ENCODE measurements at regions not wholly inside any gene's neighbourhood (a gene's known extent, or its start where the extent isn't known, plus 50 kb on each side); places are given as distances from the start of the nearest gene placed in this dataset.

- no peaks in the 10 kb centered on the region for H3K27me3 ChIP-seq (replicated peaks in 1 of 4; ENCODE audit: control extremely low read depth in 1 of 4, control insufficient read depth in 3 of 4, insufficient read depth in 4 of 4, low read length in 3 of 4)
- ATAC-seq (ENCODE audit: low read depth), result no peak
- H3K79me2 ChIP-seq (ENCODE audit: control insufficient read depth, insufficient read depth, low read length), result no peaks in the 10 kb centered on the region
- intact Hi-C loops (cut with micrococcal nuclease), result no loop called here
- no peak overlapping the region for H3K27ac ChIP-seq (ENCODE audit: low read length in 2 of 2)
- no peak overlapping the region for H3K4me3 Mint-ChIP-seq
- no peaks in the 10 kb centered on the region for H3K4me1 Mint-ChIP-seq
- no peaks in the 10 kb centered on the region for H3K9me3 ChIP-seq (ENCODE audit: control extremely low read depth in 1 of 3, control insufficient read depth in 2 of 3, insufficient read depth in 1 of 3, low read length in 2 of 3)
- TF ChIP-seq EZH2 (IDR thresholded peaks at IDR 0.05; ENCODE audit: borderline replicate concordance, insufficient read depth, low read depth, low read length, poor library complexity, severe bottlenecking) (no peak), CTCF (IDR thresholded peaks at IDR 0.05) (no peak)
- no peak overlapping the region for H2AFZ ChIP-seq (ENCODE audit: insufficient read depth, low read depth, low read length, poor library complexity, severe bottlenecking)
- no peaks in the 10 kb centered on the region for H3K9me3 Mint-ChIP-seq (ENCODE audit: insufficient read depth)
- H3K36me3 ChIP-seq (replicated peaks in 1 of 2; ENCODE audit: control extremely low read depth in 1 of 2, control insufficient read depth in 1 of 2, extremely low read depth in 1 of 2, insufficient read depth in 2 of 2, low read length in 1 of 2), result no peaks in the 10 kb centered on the region
- no peaks in the 10 kb centered on the region for H4K20me1 ChIP-seq (ENCODE audit: control insufficient read depth, insufficient read depth, low read length, poor library complexity, severe bottlenecking)
- H3K4me3 ChIP-seq (ENCODE audit: control extremely low read depth in 1 of 5, extremely low read depth in 1 of 5, insufficient read depth in 1 of 5, low read depth in 2 of 5, low read length in 4 of 5), result no peak overlapping the region
- no peak overlapping the region for H3K27ac Mint-ChIP-seq
- no peak overlapping the region for H3K9ac ChIP-seq (ENCODE audit: low read length)
- H3K4me1 ChIP-seq (ENCODE audit: control insufficient read depth in 2 of 2, insufficient read depth in 2 of 2, low read length in 2 of 2), result no peaks in the 10 kb centered on the region
- ChIA-PET CTCF (no interaction called here), POLR2A (no interaction called here)
- no peaks in the 10 kb centered on the region for H3K27me3 Mint-ChIP-seq
- no peak for DNase-seq
- H3K4me2 ChIP-seq (replicated peaks; ENCODE audit: low read depth, low read length, poor library complexity, severe bottlenecking), result no peak overlapping the region
- no CpG with 5 or more reads among the region's 5 CpGs for WGBS (ENCODE audit: insufficient coverage)
These were observed 66.4 kb upstream of the GUCY1A1 start for GRCh38 chr4:155600244-155600643.

- Histone ChIP-seq H4K20me1 (ENCODE audit: control insufficient read depth, insufficient read depth, low read length, poor library complexity, severe bottlenecking) (no peaks in the 10 kb centered on the region), H3K9ac (ENCODE audit: low read length) (no peak overlapping the region), H3K4me3 (ENCODE audit: control extremely low read depth in 1 of 5, extremely low read depth in 1 of 5, insufficient read depth in 1 of 5, low read depth in 2 of 5, low read length in 4 of 5) (no peak overlapping the region), H3K27ac (ENCODE audit: low read length in 2 of 2) (no peak overlapping the region), H3K79me2 (ENCODE audit: control insufficient read depth, insufficient read depth, low read length) (no peaks in the 10 kb centered on the region), H3K36me3 (replicated peaks in 1 of 2; ENCODE audit: control extremely low read depth in 1 of 2, control insufficient read depth in 1 of 2, extremely low read depth in 1 of 2, insufficient read depth in 2 of 2, low read length in 1 of 2) (no peaks in the 10 kb centered on the region), H3K9me3 (ENCODE audit: control extremely low read depth in 1 of 3, control insufficient read depth in 2 of 3, insufficient read depth in 1 of 3, low read length in 2 of 3) (no peaks in the 10 kb centered on the region), H2AFZ (ENCODE audit: insufficient read depth, low read depth, low read length, poor library complexity, severe bottlenecking) (no peak overlapping the region), H3K4me2 (replicated peaks; ENCODE audit: low read depth, low read length, poor library complexity, severe bottlenecking) (no peak overlapping the region), H3K4me1 (ENCODE audit: control insufficient read depth in 2 of 2, insufficient read depth in 2 of 2, low read length in 2 of 2) (no peaks in the 10 kb centered on the region), H3K27me3 (replicated peaks in 1 of 4; ENCODE audit: control extremely low read depth in 1 of 4, control insufficient read depth in 3 of 4, insufficient read depth in 4 of 4, low read length in 3 of 4) (no peaks in the 10 kb centered on the region)
- TF ChIP-seq CTCF (IDR thresholded peaks at IDR 0.05) (no peak), EZH2 (IDR thresholded peaks at IDR 0.05; ENCODE audit: borderline replicate concordance, insufficient read depth, low read depth, low read length, poor library complexity, severe bottlenecking) (no peak)
- Mint-ChIP-seq H3K9me3 (ENCODE audit: insufficient read depth) (no peaks in the 10 kb centered on the region), H3K27me3 (no peaks in the 10 kb centered on the region), H3K4me3 (no peak overlapping the region), H3K4me1 (no peaks in the 10 kb centered on the region), H3K27ac (no peak overlapping the region)
- intact Hi-C loops (cut with micrococcal nuclease), result no loop called here
- CTCF ChIA-PET, result no interaction called here
- DNase-seq, result no peak
- no peak for ATAC-seq (ENCODE audit: low read depth)
- POLR2A ChIA-PET, result no interaction called here
These were observed 67.1 kb upstream of the GUCY1A1 start for GRCh38 chr4:155599596-155599995.
